ENCODE measurements at regions not wholly inside any gene's neighbourhood (a gene's known extent, or its start where the extent isn't known, plus 50 kb on each side); places are given as distances from the start of the nearest gene placed in this dataset.

- DNase-seq (ENCODE audit: low spot score in 2 of 2) (no peak), ATAC-seq (replicated peaks; ENCODE audit: extremely low read depth, poor library complexity, severe bottlenecking) (no peak)
- H3K36me3 Mint-ChIP-seq (ENCODE audit: insufficient read depth): no peaks in the 10 kb centered on the region
- H3K9me3 Mint-ChIP-seq: no peaks in the 10 kb centered on the region
- H3K27ac Mint-ChIP-seq (ENCODE audit: low read depth): no peak overlapping the region
- H3K4me1 Mint-ChIP-seq: no peaks in the 10 kb centered on the region
- H3K4me3 Mint-ChIP-seq: no peak overlapping the region
- no peaks in the 10 kb centered on the region for H3K27me3 Mint-ChIP-seq
Observed at GRCh38 chr4:107276052-107276451, 239.9 kb upstream of the DKK2 start.

GRCh38 chr4:107275225-107275624 lies 239.1 kb upstream of the DKK2 start:
- ATAC-seq (replicated peaks; ENCODE audit: extremely low read depth, poor library complexity, severe bottlenecking): no peak
- no peak overlapping the region for H3K27ac Mint-ChIP-seq (ENCODE audit: low read depth)
- no peak overlapping the region for H3K4me3 Mint-ChIP-seq
- H3K9me3 Mint-ChIP-seq: no peaks in the 10 kb centered on the region
- H3K27me3 Mint-ChIP-seq: no peaks in the 10 kb centered on the region
- DNase-seq (ENCODE audit: low spot score in 2 of 2): no peak
- H3K4me1 Mint-ChIP-seq: no peaks in the 10 kb centered on the region
- no peaks in the 10 kb centered on the region for H3K36me3 Mint-ChIP-seq (ENCODE audit: insufficient read depth)

GRCh38 chr4:107270614-107271013 lies 234.5 kb upstream of the DKK2 start:
- Mint-ChIP-seq H3K27me3 (no peaks in the 10 kb centered on the region), H3K36me3 (ENCODE audit: insufficient read depth) (no peaks in the 10 kb centered on the region), H3K9me3 (peaks cover 6% of the 10 kb centered on the region), H3K27ac (ENCODE audit: low read depth) (no peak overlapping the region), H3K4me3 (no peak overlapping the region), H3K4me1 (no peaks in the 10 kb centered on the region)
- ATAC-seq (replicated peaks; ENCODE audit: extremely low read depth, poor library complexity, severe bottlenecking): no peak
- no peak for DNase-seq (ENCODE audit: low spot score in 2 of 2)

DNA sequence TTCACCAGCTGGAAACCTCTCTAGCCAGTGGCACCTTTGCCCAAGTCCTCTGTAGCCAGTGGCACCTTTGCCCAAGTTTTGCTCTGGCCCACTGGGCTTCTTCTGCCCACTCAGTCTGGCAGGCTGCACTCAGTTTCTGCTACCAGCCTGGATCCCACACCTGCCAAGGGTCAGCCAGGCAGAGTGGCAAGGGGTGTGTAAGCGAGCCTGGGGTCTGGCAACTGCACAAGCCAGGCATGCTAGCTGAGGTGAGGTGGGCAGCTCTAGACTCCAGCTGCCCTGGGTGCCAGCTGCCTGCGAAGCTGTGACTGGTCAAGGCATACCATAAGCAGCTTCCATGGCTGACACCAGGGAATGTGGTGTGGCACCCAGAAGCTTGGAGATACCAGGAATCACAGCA lies 233.1 kb upstream of the DKK2 start:
- Mint-ChIP-seq H3K4me1 (no peaks in the 10 kb centered on the region), H3K9me3 (peaks cover 6% of the 10 kb centered on the region), H3K27me3 (no peaks in the 10 kb centered on the region), H3K36me3 (ENCODE audit: insufficient read depth) (no peaks in the 10 kb centered on the region), H3K4me3 (no peak overlapping the region), H3K27ac (ENCODE audit: low read depth) (no peak overlapping the region)
- ATAC-seq (replicated peaks; ENCODE audit: extremely low read depth, poor library complexity, severe bottlenecking): no peak
- no peak for DNase-seq (ENCODE audit: low spot score in 2 of 2)

- Mint-ChIP-seq H3K36me3 (ENCODE audit: insufficient read depth) (no peaks in the 10 kb centered on the region), H3K27me3 (no peaks in the 10 kb centered on the region), H3K4me1 (no peaks in the 10 kb centered on the region), H3K9me3 (peaks cover 10% of the 10 kb centered on the region), H3K27ac (ENCODE audit: low read depth) (no peak overlapping the region), H3K4me3 (no peak overlapping the region)
- ATAC-seq (replicated peaks; ENCODE audit: extremely low read depth, poor library complexity, severe bottlenecking): no peak
- no peak for DNase-seq (ENCODE audit: low spot score in 2 of 2)
Observed at GRCh38 chr4:107265859-107266258, 229.7 kb upstream of the DKK2 start.

DNA sequence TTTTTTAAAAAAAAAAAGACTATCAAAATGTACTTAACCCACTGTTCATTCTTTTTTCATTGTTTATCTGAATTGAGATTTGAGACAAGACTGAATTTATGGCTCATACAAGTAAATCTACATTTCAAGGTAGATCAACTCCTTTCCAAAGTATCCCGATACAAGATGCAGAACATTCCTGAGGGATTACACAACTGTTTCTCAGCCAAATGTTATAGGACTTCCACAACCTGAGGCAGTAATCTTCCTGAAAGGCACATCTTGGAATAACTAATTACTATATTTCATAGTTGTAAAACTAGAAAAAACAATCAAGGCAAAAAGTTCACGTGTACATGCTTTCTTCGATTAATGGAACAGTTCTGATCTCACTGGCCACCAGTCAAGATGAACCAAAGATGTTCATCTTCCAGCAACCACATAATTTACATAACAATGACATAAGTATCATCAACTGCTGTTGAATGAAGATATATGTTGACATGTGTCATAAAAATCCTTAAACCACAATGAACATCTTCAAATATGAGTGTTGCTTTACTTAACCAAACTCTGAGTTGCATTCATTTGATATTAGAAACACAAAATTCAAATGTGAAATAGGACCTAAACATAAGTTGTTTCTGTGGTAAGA lies 225.2 kb upstream of the DKK2 start:
- Mint-ChIP-seq H3K27me3 (no peaks in the 10 kb centered on the region), H3K9me3 (peaks cover 15% of the 10 kb centered on the region), H3K4me1 (no peaks in the 10 kb centered on the region), H3K36me3 (ENCODE audit: insufficient read depth) (no peaks in the 10 kb centered on the region), H3K4me3 (no peak overlapping the region), H3K27ac (ENCODE audit: low read depth) (no peak overlapping the region)
- DNase-seq (ENCODE audit: low spot score in 2 of 2) (no peak), ATAC-seq (replicated peaks; ENCODE audit: extremely low read depth, poor library complexity, severe bottlenecking) (no peak)

GRCh38 chr4:107258359-107258758 lies 222.2 kb upstream of the DKK2 start:
- Mint-ChIP-seq H3K36me3 (ENCODE audit: insufficient read depth) (no peaks in the 10 kb centered on the region), H3K27me3 (no peaks in the 10 kb centered on the region), H3K27ac (ENCODE audit: low read depth) (no peak overlapping the region), H3K4me3 (no peak overlapping the region), H3K4me1 (no peaks in the 10 kb centered on the region), H3K9me3 (peaks cover 8% of the 10 kb centered on the region)
- ATAC-seq (replicated peaks; ENCODE audit: extremely low read depth, poor library complexity, severe bottlenecking): no peak
- no peak for DNase-seq (ENCODE audit: low spot score in 2 of 2)

GRCh38 chr4:107255596-107255995 lies 219.5 kb upstream of the DKK2 start:
- Mint-ChIP-seq H3K36me3 (ENCODE audit: insufficient read depth) (no peaks in the 10 kb centered on the region), H3K9me3 (peaks cover 4% of the 10 kb centered on the region), H3K27ac (ENCODE audit: low read depth) (no peak overlapping the region), H3K4me1 (no peaks in the 10 kb centered on the region), H3K4me3 (no peak overlapping the region), H3K27me3 (no peaks in the 10 kb centered on the region)
- DNase-seq (ENCODE audit: low spot score in 2 of 2): no peak
- ATAC-seq (replicated peaks; ENCODE audit: extremely low read depth, poor library complexity, severe bottlenecking): no peak

DNA sequence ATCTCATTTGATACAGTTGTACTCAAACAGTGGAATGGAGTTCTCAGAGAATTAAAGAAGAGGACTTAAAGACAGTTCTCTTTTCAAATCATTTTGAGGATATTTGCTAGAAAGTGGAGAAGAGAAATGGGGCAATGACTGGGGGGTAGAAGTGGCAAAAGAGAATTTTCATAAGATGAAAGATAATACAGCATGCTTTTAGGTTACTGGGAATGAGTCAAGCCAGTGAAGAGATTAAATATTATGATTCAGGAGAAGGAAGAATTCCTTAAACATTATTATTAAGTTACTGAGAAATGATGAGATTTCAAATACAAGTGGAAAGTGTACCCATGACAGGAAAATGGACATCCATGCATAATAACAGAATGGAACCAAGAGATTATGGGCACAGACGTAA lies 219.0 kb upstream of the DKK2 start:
- H3K4me1 Mint-ChIP-seq: no peaks in the 10 kb centered on the region
- H3K27me3 Mint-ChIP-seq: no peaks in the 10 kb centered on the region
- H3K9me3 Mint-ChIP-seq: no peaks in the 10 kb centered on the region
- no peak overlapping the region for H3K4me3 Mint-ChIP-seq
- no peak overlapping the region for H3K27ac Mint-ChIP-seq (ENCODE audit: low read depth)
- H3K36me3 Mint-ChIP-seq (ENCODE audit: insufficient read depth): no peaks in the 10 kb centered on the region
- DNase-seq (ENCODE audit: low spot score in 2 of 2): no peak
- ATAC-seq (replicated peaks; ENCODE audit: extremely low read depth, poor library complexity, severe bottlenecking): no peak

DNA sequence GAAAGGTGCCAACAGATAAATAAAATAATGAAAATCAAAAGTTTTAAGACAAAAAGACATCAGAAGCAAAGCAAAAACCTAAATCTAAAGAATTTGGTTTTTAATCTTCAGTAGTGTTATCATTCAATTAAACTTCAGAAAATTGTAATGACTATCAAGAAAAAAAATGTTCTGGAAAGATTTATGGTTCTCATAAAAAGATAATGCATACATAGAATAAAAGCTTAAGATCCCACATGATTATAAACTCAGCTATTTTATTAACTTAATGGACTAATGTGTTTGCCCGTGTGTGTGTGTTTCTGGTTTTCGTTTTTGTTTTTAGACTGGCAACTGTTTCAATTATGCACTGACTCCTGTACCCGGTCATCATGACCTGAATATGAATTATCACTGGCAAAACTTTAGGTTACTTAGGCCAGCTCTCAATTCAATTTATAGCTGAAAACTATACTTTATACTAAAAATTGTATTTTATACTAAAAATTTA lies 217.5 kb upstream of the DKK2 start:
- no peak overlapping the region for H3K27ac Mint-ChIP-seq (ENCODE audit: low read depth)
- no peaks in the 10 kb centered on the region for H3K27me3 Mint-ChIP-seq
- ATAC-seq (replicated peaks; ENCODE audit: extremely low read depth, poor library complexity, severe bottlenecking) (no peak), DNase-seq (ENCODE audit: low spot score in 2 of 2) (no peak)
- no peaks in the 10 kb centered on the region for H3K4me1 Mint-ChIP-seq
- H3K36me3 Mint-ChIP-seq (ENCODE audit: insufficient read depth): no peaks in the 10 kb centered on the region
- no peaks in the 10 kb centered on the region for H3K9me3 Mint-ChIP-seq
- H3K4me3 Mint-ChIP-seq: no peak overlapping the region

DNA sequence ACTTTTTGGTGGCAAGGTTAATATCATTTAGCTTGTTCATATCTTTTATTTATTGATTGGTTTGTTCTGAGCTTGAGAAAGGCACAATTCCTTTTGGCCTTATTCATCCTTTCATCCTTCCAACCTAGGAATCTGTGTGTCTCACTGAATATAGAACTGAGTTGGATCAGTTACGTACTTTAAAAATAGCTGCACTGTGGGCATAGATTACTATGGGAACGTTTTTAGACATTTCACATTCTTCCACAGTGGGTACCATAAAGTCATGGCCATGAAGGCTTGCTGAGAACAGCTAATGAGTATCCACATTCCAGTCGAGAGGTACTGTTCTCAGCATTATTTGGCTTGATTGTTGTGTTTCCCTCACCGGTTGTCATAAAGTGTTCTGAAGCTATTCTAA lies 217.0 kb upstream of the DKK2 start:
- Mint-ChIP-seq H3K4me3 (no peak overlapping the region), H3K4me1 (no peaks in the 10 kb centered on the region), H3K9me3 (no peaks in the 10 kb centered on the region), H3K27ac (ENCODE audit: low read depth) (no peak overlapping the region), H3K36me3 (ENCODE audit: insufficient read depth) (no peaks in the 10 kb centered on the region), H3K27me3 (no peaks in the 10 kb centered on the region)
- ATAC-seq (replicated peaks; ENCODE audit: extremely low read depth, poor library complexity, severe bottlenecking) (no peak), DNase-seq (ENCODE audit: low spot score in 2 of 2) (no peak)

- no peaks in the 10 kb centered on the region for H3K9me3 Mint-ChIP-seq
- no peak overlapping the region for H3K4me3 Mint-ChIP-seq
- ATAC-seq (replicated peaks; ENCODE audit: extremely low read depth, poor library complexity, severe bottlenecking): no peak
- no peaks in the 10 kb centered on the region for H3K4me1 Mint-ChIP-seq
- DNase-seq (ENCODE audit: low spot score in 2 of 2): no peak
- no peaks in the 10 kb centered on the region for H3K36me3 Mint-ChIP-seq (ENCODE audit: insufficient read depth)
- no peaks in the 10 kb centered on the region for H3K27me3 Mint-ChIP-seq
- no peak overlapping the region for H3K27ac Mint-ChIP-seq (ENCODE audit: low read depth)
Observed at GRCh38 chr4:107252571-107252970, 216.5 kb upstream of the DKK2 start.

- Mint-ChIP-seq H3K4me3 (no peak overlapping the region), H3K36me3 (ENCODE audit: insufficient read depth) (no peaks in the 10 kb centered on the region), H3K27ac (ENCODE audit: low read depth) (no peak overlapping the region), H3K9me3 (no peaks in the 10 kb centered on the region), H3K27me3 (no peaks in the 10 kb centered on the region), H3K4me1 (no peaks in the 10 kb centered on the region)
- ATAC-seq (replicated peaks; ENCODE audit: extremely low read depth, poor library complexity, severe bottlenecking) (no peak), DNase-seq (ENCODE audit: low spot score in 2 of 2) (no peak)
Observed at GRCh38 chr4:107248571-107248970, 212.5 kb upstream of the DKK2 start.

DNA sequence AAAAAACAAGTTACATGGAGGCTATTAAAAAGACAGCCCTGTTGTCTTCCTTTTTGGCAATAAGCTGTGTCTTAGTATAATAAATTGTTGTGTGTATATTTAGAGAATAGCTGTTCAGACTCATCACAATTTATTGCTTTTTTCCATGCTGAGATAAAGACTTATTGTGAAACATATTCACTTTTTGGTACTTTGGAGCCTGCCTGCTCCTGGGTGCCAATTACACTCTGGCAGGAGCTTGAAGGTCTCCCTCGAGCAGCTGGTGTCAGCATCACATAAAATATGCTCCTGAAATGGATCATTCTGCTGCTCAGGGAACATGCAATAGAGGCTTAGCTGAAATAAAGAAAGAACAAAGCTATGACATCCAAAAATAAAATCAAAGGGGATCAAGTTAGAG lies 211.6 kb upstream of the DKK2 start:
- ATAC-seq (replicated peaks; ENCODE audit: extremely low read depth, poor library complexity, severe bottlenecking): no peak
- Mint-ChIP-seq H3K27me3 (no peaks in the 10 kb centered on the region), H3K36me3 (ENCODE audit: insufficient read depth) (no peaks in the 10 kb centered on the region), H3K9me3 (no peaks in the 10 kb centered on the region), H3K4me1 (no peaks in the 10 kb centered on the region), H3K27ac (ENCODE audit: low read depth) (no peak overlapping the region), H3K4me3 (no peak overlapping the region)
- DNase-seq (ENCODE audit: low spot score in 2 of 2): no peak
